Liver (tissue), 8 donors: ENCODE measurements at regions not wholly inside any gene's neighbourhood (a gene's known extent, or its start where the extent isn't known, plus 50 kb on each side); places are given as distances from the start of the nearest gene placed in this dataset.

Source experiments
- DNase-seq: peaks from one replicate; pipeline ENCODE4 v3.0.0-alpha.2; 2017; ENCODE audit warnings: low spot score
- H3K27ac ChIP-seq, 2 donors: one replicate each; pipeline ENCODE4 v1.7.0; 2013; ENCODE audit warnings: inconsistent platforms in 2 of 2, low read length in 2 of 2, control low read depth in 1 of 2, low read depth in 1 of 2, mild to moderate bottlenecking in 1 of 2
- H3K27me3 ChIP-seq, 4 donors: one replicate each; pipeline versions ENCODE4 v1.6.1 to v1.7.0; 2013; ENCODE audit warnings: low read length in 3 of 4, inconsistent platforms in 1 of 4, mild to moderate bottlenecking in 1 of 4, moderate library complexity in 1 of 4; ENCODE audit not compliant: control insufficient read depth in 4 of 4, insufficient read depth in 4 of 4
- H3K36me3 ChIP-seq, 4 donors: one replicate each; pipeline versions ENCODE4 v1.6.1 to v1.7.0; 2013; ENCODE audit warnings: low read length in 3 of 4, mild to moderate bottlenecking in 3 of 4, low read depth in 1 of 4, moderate library complexity in 1 of 4; ENCODE audit not compliant: control insufficient read depth in 4 of 4, insufficient read depth in 3 of 4
- H3K4me1 ChIP-seq, 4 donors: one replicate each; pipeline versions ENCODE4 v1.6.1 to v1.7.0; 2013; ENCODE audit warnings: low read length in 3 of 4, mild to moderate bottlenecking in 3 of 4, moderate library complexity in 1 of 4; ENCODE audit not compliant: control insufficient read depth in 4 of 4, insufficient read depth in 4 of 4
- H3K4me3 ChIP-seq, 3 donors: one replicate each; pipeline versions ENCODE4 v1.6.1 to v1.7.0; 2013; ENCODE audit warnings: low read length in 3 of 3, control low read depth in 1 of 3, low read depth in 1 of 3, mild to moderate bottlenecking in 1 of 3
- H3K9ac ChIP-seq, 2 donors: one replicate each; pipeline ENCODE4 v1.7.0; 2013; ENCODE audit warnings: low read length in 2 of 2, mild to moderate bottlenecking in 2 of 2, moderate library complexity in 2 of 2, control low read depth in 1 of 2, low read depth in 1 of 2
- H3K9me3 ChIP-seq, 4 donors: one replicate each; pipeline versions ENCODE4 v1.6.1 to v1.7.0; 2013; ENCODE audit warnings: low read length in 3 of 4; ENCODE audit not compliant: control insufficient read depth in 4 of 4
- ATF3 ChIP-seq: IDR thresholded peaks from 2 replicates; pipeline ENCODE4 v1.6.1; 2016; ENCODE audit warnings: antibody characterized with exemption
- CTCF ChIP-seq: fragments of 150-350 bp; IDR thresholded peaks from 2 replicates; pipeline ENCODE4 v1.5.1; 2017; ENCODE audit warnings: improper control_type of control experiment, low read depth, low read length; ENCODE audit not compliant: missing input control
- EGR1 ChIP-seq, 2 donors: IDR thresholded peaks; 2 replicates each; pipeline ENCODE4 v1.6.1; 2016 to 2018; ENCODE audit warnings: antibody characterized with exemption in 2 of 2, low read depth in 2 of 2
- FOXA1 ChIP-seq: IDR thresholded peaks from 2 replicates; pipeline ENCODE4 v1.6.1; 2016; ENCODE audit warnings: antibody characterized with exemption
- FOXA2 ChIP-seq: IDR thresholded peaks from 2 replicates; pipeline ENCODE4 v1.6.1; 2016; ENCODE audit warnings: antibody characterized with exemption
- GABPA ChIP-seq, 2 donors: IDR thresholded peaks in 1 of 2; conservative IDR thresholded peaks in 1 of 2; 2 replicates each; pipeline ENCODE4 v1.6.1; 2016; ENCODE audit warnings: antibody characterized with exemption in 2 of 2, mild to moderate bottlenecking in 1 of 2, moderate library complexity in 1 of 2
- HNF4A ChIP-seq, 2 donors: conservative IDR thresholded peaks; 2 replicates each; pipeline ENCODE4 v1.6.1; 2016; ENCODE audit warnings: antibody characterized with exemption in 2 of 2, mild to moderate bottlenecking in 2 of 2
- HNF4G ChIP-seq: IDR thresholded peaks from 2 replicates; pipeline ENCODE4 v1.6.1; 2016; ENCODE audit warnings: antibody characterized with exemption
- JUND ChIP-seq, 2 donors: IDR thresholded peaks; 2 replicates each; pipeline ENCODE4 v1.6.1; 2016; ENCODE audit warnings: antibody characterized with exemption in 2 of 2
- RAD21 ChIP-seq, 2 donors: IDR thresholded peaks; 2 replicates each; pipeline ENCODE4 v1.6.1; 2016; ENCODE audit warnings: antibody characterized with exemption in 2 of 2, mild to moderate bottlenecking in 2 of 2
- REST ChIP-seq: IDR thresholded peaks from 2 replicates; pipeline ENCODE4 v1.6.1; 2016; ENCODE audit warnings: antibody characterized with exemption, mild to moderate bottlenecking
- RXRA ChIP-seq, 2 donors: IDR thresholded peaks; 2 replicates each; pipeline ENCODE4 v1.6.1; 2017 to 2018; ENCODE audit warnings: antibody characterized with exemption in 2 of 2, mild to moderate bottlenecking in 1 of 2
- SP1 ChIP-seq: IDR thresholded peaks from 2 replicates; pipeline ENCODE4 v1.6.1; 2018; ENCODE audit warnings: antibody characterized with exemption, mild to moderate bottlenecking
- YY1 ChIP-seq: IDR thresholded peaks from 2 replicates; pipeline ENCODE4 v1.6.1; 2016; ENCODE audit warnings: antibody characterized with exemption, mild to moderate bottlenecking
- ZBTB33 ChIP-seq: IDR thresholded peaks from 2 replicates; pipeline ENCODE4 v1.6.1; 2016; ENCODE audit warnings: antibody characterized with exemption
- WGBS: extraction: QIAGEN DNeasy Blood & Tissue Kit; methylation state at CpG from one replicate; pipeline ENCODE4 v1.1.7; 2013; 5-methylcytosine and 5-hydroxymethylcytosine counted together
- donor health status: healthy.
- donor health status: healthy.
- donor health status: healthy.
- donor health status: healthy.
- donor health status: healthy.

GRCh38 chr7:95691464-95691863 lies 80.9 kb upstream of the DYNC1I1 start:
- H3K4me3 ChIP-seq, result no peak overlapping the region
- 71% methylated on average over 4 of the region's 4 CpGs for WGBS
- no peaks in the 10 kb centered on the region for H3K36me3 ChIP-seq
- no peak overlapping the region for H3K27ac ChIP-seq
- no peaks in the 10 kb centered on the region for H3K27me3 ChIP-seq
- H3K9ac ChIP-seq, result no peak overlapping the region
- no peaks in the 10 kb centered on the region for H3K4me1 ChIP-seq
- no peaks in the 10 kb centered on the region for H3K9me3 ChIP-seq
- DNase-seq, result no peak
- TF ChIP-seq RAD21 (IDR thresholded peaks at IDR 0.05) (no peak), GABPA (IDR thresholded peaks at IDR 0.05 in 1 of 2, conservative IDR thresholded peaks at IDR 0.05 in 1 of 2) (no peak), SP1 (no peak), ATF3 (no peak), RXRA (IDR thresholded peaks at IDR 0.05) (no peak), HNF4G (no peak), FOXA1 (no peak), CTCF (no peak), JUND (IDR thresholded peaks at IDR 0.05) (no peak), REST (no peak), YY1 (no peak), EGR1 (IDR thresholded peaks at IDR 0.05; ENCODE audit: low read depth in 2 of 2) (no peak), FOXA2 (no peak), ZBTB33 (no peak)

GRCh38 chr7:95690367-95690947 lies 81.9 kb upstream of the DYNC1I1 start:
- H3K27me3 ChIP-seq, result no peaks in the 10 kb centered on the region
- DNase-seq, result no peak
- H3K27ac ChIP-seq, result no peak overlapping the region
- no peaks in the 10 kb centered on the region for H3K4me1 ChIP-seq
- H3K36me3 ChIP-seq, result no peaks in the 10 kb centered on the region
- H3K9me3 ChIP-seq, result no peaks in the 10 kb centered on the region
- 4% methylated on average over 3 of the region's 3 CpGs for whole genome bisulfite sequencing
- no peak for TF ChIP-seq HNF4A (conservative IDR thresholded peaks at IDR 0.05)
- TF ChIP-seq CTCF, result peak; percentile 44
- peak; percentile 75 to 77 for TF ChIP-seq RAD21 (IDR thresholded peaks at IDR 0.05)
- TF ChIP-seq SP1, result no peak
- H3K4me3 ChIP-seq, result no peak overlapping the region
- no peak overlapping the region for H3K9ac ChIP-seq
